ENCODE measurements at regions not wholly inside any gene's neighbourhood (a gene's known extent, or its start where the extent isn't known, plus 50 kb on each side); places are given as distances from the start of the nearest gene placed in this dataset.
"Not testable (repeated sequence)": the region's sequence is repeated elsewhere in the genome, so short reads cannot be mapped to it uniquely, and the experiment has no call there.

GRCh38 chr6:125380474-125380873 lies 78.7 kb upstream of the HDDC2 start:
- H3K27ac ChIP-seq = no peak overlapping the region
- WGBS, 2 donors = 92 to 95% methylated on average over 5 of the region's 5 CpGs
- no peak for DNase-seq
- H3K4me3 ChIP-seq = no peak overlapping the region
- no peak for TF ChIP-seq POLR2A (IDR thresholded peaks at IDR 0.05)
- TF ChIP-seq, protein P1, sequence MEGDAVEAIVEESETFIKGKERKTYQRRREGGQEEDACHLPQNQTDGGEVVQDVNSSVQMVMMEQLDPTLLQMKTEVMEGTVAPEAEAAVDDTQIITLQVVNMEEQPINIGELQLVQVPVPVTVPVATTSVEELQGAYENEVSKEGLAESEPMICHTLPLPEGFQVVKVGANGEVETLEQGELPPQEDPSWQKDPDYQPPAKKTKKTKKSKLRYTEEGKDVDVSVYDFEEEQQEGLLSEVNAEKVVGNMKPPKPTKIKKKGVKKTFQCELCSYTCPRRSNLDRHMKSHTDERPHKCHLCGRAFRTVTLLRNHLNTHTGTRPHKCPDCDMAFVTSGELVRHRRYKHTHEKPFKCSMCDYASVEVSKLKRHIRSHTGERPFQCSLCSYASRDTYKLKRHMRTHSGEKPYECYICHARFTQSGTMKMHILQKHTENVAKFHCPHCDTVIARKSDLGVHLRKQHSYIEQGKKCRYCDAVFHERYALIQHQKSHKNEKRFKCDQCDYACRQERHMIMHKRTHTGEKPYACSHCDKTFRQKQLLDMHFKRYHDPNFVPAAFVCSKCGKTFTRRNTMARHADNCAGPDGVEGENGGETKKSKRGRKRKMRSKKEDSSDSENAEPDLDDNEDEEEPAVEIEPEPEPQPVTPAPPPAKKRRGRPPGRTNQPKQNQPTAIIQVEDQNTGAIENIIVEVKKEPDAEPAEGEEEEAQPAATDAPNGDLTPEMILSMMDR (IDR thresholded peaks at IDR 0.05) = no peak
- H3K4me1 ChIP-seq = no peaks in the 10 kb centered on the region
- no peaks in the 10 kb centered on the region for H3K36me3 ChIP-seq (ENCODE audit: low read depth, missing control alignments)
- H3K27me3 ChIP-seq = no peaks in the 10 kb centered on the region
- no peaks in the 10 kb centered on the region for H3K9me3 ChIP-seq
- intact Hi-C loops (cut with DNase I; ENCODE audit: low total_unique reads) = no loop called here

GRCh38 chr6:125386337-125386736 lies 84.6 kb upstream of the HDDC2 start:
- H3K4me1 ChIP-seq; intact Hi-C loops (cut with DNase I; ENCODE audit: low total_unique reads); H3K4me3 ChIP-seq; H3K36me3 ChIP-seq (ENCODE audit: low read depth, missing control alignments); DNase-seq; H3K9me3 ChIP-seq; H3K27ac ChIP-seq; H3K27me3 ChIP-seq: not testable (repeated sequence)
- 94 to 100% methylated on average over 1 of the region's 1 CpG for WGBS, 2 donors

- DNase-seq = no peak
- no peaks in the 10 kb centered on the region for H3K36me3 ChIP-seq (ENCODE audit: low read depth, missing control alignments)
- no peaks in the 10 kb centered on the region for H3K27me3 ChIP-seq
- WGBS, 2 donors = 87 to 90% methylated on average over 3 of the region's 3 CpGs
- no peaks in the 10 kb centered on the region for H3K4me1 ChIP-seq
- H3K27ac ChIP-seq = no peak overlapping the region
- no peaks in the 10 kb centered on the region for H3K9me3 ChIP-seq
- intact Hi-C loops (cut with DNase I; ENCODE audit: low total_unique reads) = no loop called here
- TF ChIP-seq POLR2A (IDR thresholded peaks at IDR 0.05) = no peak
- TF ChIP-seq, protein P1 (IDR thresholded peaks at IDR 0.05) = no peak
- no peak overlapping the region for H3K4me3 ChIP-seq
Measured at GRCh38 chr6:125392682-125393081, 90.9 kb upstream of the HDDC2 start.

DNA sequence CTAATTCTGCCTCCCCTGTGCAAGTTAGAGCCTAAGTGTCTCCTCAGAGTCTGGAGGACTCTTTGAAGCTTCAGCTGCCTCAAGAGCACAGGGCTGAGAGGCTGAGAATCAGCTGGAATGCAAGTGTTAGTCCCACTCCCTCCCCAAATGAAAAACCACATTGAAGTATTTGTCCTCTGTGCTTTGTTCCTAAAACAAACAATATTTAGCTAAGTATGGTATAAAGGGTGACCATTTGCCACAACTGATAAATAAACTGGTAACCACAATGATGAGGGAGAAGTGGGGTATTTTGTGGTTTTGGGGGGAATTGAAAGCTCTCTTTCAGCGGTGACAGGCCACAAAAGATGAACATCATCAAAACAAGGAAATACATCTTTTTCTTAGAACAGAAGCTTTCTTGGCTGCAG lies 91.7 kb upstream of the HDDC2 start:
- WGBS, 2 donors = 88 to 92% methylated on average over 1 of the region's 1 CpG
- TF ChIP-seq POLR2A (IDR thresholded peaks at IDR 0.05) = no peak
- TF ChIP-seq, protein P1 (IDR thresholded peaks at IDR 0.05) = no peak
- intact Hi-C loops (cut with DNase I; ENCODE audit: low total_unique reads) = no loop called here
- no peak overlapping the region for H3K27ac ChIP-seq
- no peaks in the 10 kb centered on the region for H3K4me1 ChIP-seq
- H3K36me3 ChIP-seq (ENCODE audit: low read depth, missing control alignments) = no peaks in the 10 kb centered on the region
- H3K9me3 ChIP-seq = no peaks in the 10 kb centered on the region
- no peaks in the 10 kb centered on the region for H3K27me3 ChIP-seq
- no peak for DNase-seq
- no peak overlapping the region for H3K4me3 ChIP-seq

- Histone ChIP-seq H3K9me3 (no peaks in the 10 kb centered on the region), H3K4me1 (no peaks in the 10 kb centered on the region), H3K36me3 (ENCODE audit: low read depth, missing control alignments) (no peaks in the 10 kb centered on the region), H3K27me3 (no peaks in the 10 kb centered on the region), H3K4me3 (no peak overlapping the region), H3K27ac (no peak overlapping the region)
- TF ChIP-seq, protein P1 (IDR thresholded peaks at IDR 0.05) = no peak
- no peak for TF ChIP-seq POLR2A (IDR thresholded peaks at IDR 0.05)
- 51 to 77% methylated on average over 1 of the region's 1 CpG for WGBS, 2 donors
- intact Hi-C loops (cut with DNase I; ENCODE audit: low total_unique reads) = no loop called here
- no peak for DNase-seq
Measured at GRCh38 chr6:125406741-125407140, 105.0 kb upstream of the HDDC2 start.
